WTC11 (cell line): ENCODE measurements at regions not wholly inside any gene's neighbourhood (a gene's known extent, or its start where the extent isn't known, plus 50 kb on each side); places are given as distances from the start of the nearest gene placed in this dataset.

Experiments
- ATAC-seq: fragments of 200-7000 bp; cut with Tn5 transposase; 2 replicates; pipeline ENCODE4 v1.10.0; 2021; ENCODE audit warnings: mild to moderate bottlenecking, moderate library complexity
- CTCF ChIA-PET: fragments of 300-600 bp; sonication (Branson Sonifier 250); formaldehyde crosslinking; loops from one replicate; lab custom pipeline; 2021; ENCODE audit warnings: antibody characterized with exemption; lab: Charles Lee
- POLR2A ChIA-PET: fragments of 350-600 bp; sonication (Branson Sonifier 250); formaldehyde crosslinking; loops from one replicate; lab custom pipeline; 2021; ENCODE audit warnings: antibody characterized with exemption; lab: Charles Lee
- DNase-seq: peaks from one replicate; pipeline ENCODE4 v3.0.0; 2021; ENCODE audit warnings: low spot score
- H3K27ac Mint-ChIP-seq: 2 replicates; pipeline ENCODE4 v1.8.0; 2021; ENCODE audit warnings: mixed read lengths
- H3K27me3 Mint-ChIP-seq: 2 replicates; pipeline ENCODE4 v1.8.0; 2021; ENCODE audit warnings: low read depth, mild to moderate bottlenecking, moderate library complexity, mixed read lengths
- H3K36me3 Mint-ChIP-seq: 2 replicates; pipeline ENCODE4 v1.8.0; 2021; ENCODE audit warnings: mixed read lengths
- H3K4me1 Mint-ChIP-seq: 2 replicates; pipeline ENCODE4 v1.8.0; 2022; ENCODE audit warnings: mixed read lengths
- H3K4me3 Mint-ChIP-seq: 2 replicates; pipeline ENCODE4 v1.8.0; 2021; ENCODE audit warnings: mild to moderate bottlenecking, moderate library complexity, mixed read lengths
- H3K9me3 Mint-ChIP-seq: 2 replicates; pipeline ENCODE4 v1.8.0; 2021; ENCODE audit warnings: mixed read lengths
- ELF4 ChIP-seq: sonication (generic); formaldehyde crosslinking; IDR thresholded peaks from 2 replicates; pipeline ENCODE4 v1.8.1; 2022; ENCODE audit warnings: low read depth, mild to moderate bottlenecking, moderate library complexity, missing genetic modification reagents
- FOXK1 ChIP-seq: sonication (generic); formaldehyde crosslinking; IDR thresholded peaks from 2 replicates; pipeline ENCODE4 v1.8.0; 2022; ENCODE audit warnings: mild to moderate bottlenecking, moderate library complexity, missing genetic modification reagents
- FOXP1 ChIP-seq: sonication (generic); formaldehyde crosslinking; IDR thresholded peaks from 2 replicates; pipeline ENCODE4 v1.8.0; 2022; ENCODE audit warnings: missing genetic modification reagents, mild to moderate bottlenecking, moderate library complexity, borderline replicate concordance
- GRHL2 ChIP-seq: fragments of 250-450 bp; sonication (Bioruptor Pico); IDR thresholded peaks from 2 replicates; pipeline ENCODE4 v1.8.0; 2022; ENCODE audit warnings: mild to moderate bottlenecking, moderate library complexity; ENCODE audit not compliant: insufficient replicate concordance, severe bottlenecking
- HMGA2 ChIP-seq: fragments of 250-450 bp; sonication (Bioruptor Pico); IDR thresholded peaks from 2 replicates; pipeline ENCODE4 v1.4.0; 2021; ENCODE audit warnings: mild to moderate bottlenecking, moderate library complexity
- NFE2L1 ChIP-seq: sonication (generic); formaldehyde crosslinking; IDR thresholded peaks from 2 replicates; pipeline ENCODE4 v1.8.1; 2023; ENCODE audit warnings: missing genetic modification reagents
- NR2C2 ChIP-seq: sonication (generic); formaldehyde crosslinking; IDR thresholded peaks from 2 replicates; pipeline ENCODE4 v1.8.0; 2022; ENCODE audit warnings: mild to moderate bottlenecking, missing genetic modification reagents
- RORB ChIP-seq: fragments of 250-450 bp; sonication (Bioruptor Pico); IDR thresholded peaks from 2 replicates; pipeline ENCODE4 v1.9.0; 2021; ENCODE audit warnings: mild to moderate bottlenecking
- TP53 ChIP-seq: sonication (generic); formaldehyde crosslinking; IDR thresholded peaks from 2 replicates; pipeline ENCODE4 v1.8.1; 2023; ENCODE audit warnings: mild to moderate bottlenecking, missing genetic modification reagents
- ZNF121 ChIP-seq: sonication (generic); formaldehyde crosslinking; IDR thresholded peaks from 2 replicates; pipeline ENCODE4 v1.8.0; 2023; ENCODE audit warnings: missing genetic modification reagents
- ZNF219 ChIP-seq: sonication (generic); formaldehyde crosslinking; IDR thresholded peaks from 2 replicates; pipeline ENCODE4 v1.8.0; 2023; ENCODE audit warnings: missing genetic modification reagents, mild to moderate bottlenecking, borderline replicate concordance
- ZNF416 ChIP-seq: fragments of 250-450 bp; sonication (Bioruptor Pico); IDR thresholded peaks from 2 replicates; pipeline ENCODE4 v1.9.0; 2021; ENCODE audit warnings: mild to moderate bottlenecking, inconsistent platforms
- TF ChIP-seq, protein P1 (sequence below): sonication (generic); formaldehyde crosslinking; IDR thresholded peaks from 2 replicates; pipeline ENCODE4 v1.8.1; 2022; ENCODE audit warnings: low read depth, missing genetic modification reagents, borderline replicate concordance
- TF ChIP-seq, protein P2 (sequence below): sonication (generic); formaldehyde crosslinking; IDR thresholded peaks from 2 replicates; pipeline ENCODE4 v1.8.0; 2023; ENCODE audit warnings: mild to moderate bottlenecking, missing genetic modification reagents
- TF ChIP-seq, protein P3 (sequence below): sonication (generic); formaldehyde crosslinking; IDR thresholded peaks from 2 replicates; pipeline ENCODE4 v1.8.1; 2023; ENCODE audit warnings: mild to moderate bottlenecking, missing genetic modification reagents, borderline replicate concordance
- TF ChIP-seq, protein P4 (sequence below): sonication (generic); formaldehyde crosslinking; IDR thresholded peaks from 2 replicates; pipeline ENCODE4 v1.8.1; 2022; ENCODE audit warnings: missing genetic modification reagents, borderline replicate concordance
- TF ChIP-seq, protein P5 (sequence below): sonication (generic); formaldehyde crosslinking; IDR thresholded peaks from 2 replicates; pipeline ENCODE4 v1.8.0; 2022; ENCODE audit warnings: mild to moderate bottlenecking, missing genetic modification reagents

DNA sequence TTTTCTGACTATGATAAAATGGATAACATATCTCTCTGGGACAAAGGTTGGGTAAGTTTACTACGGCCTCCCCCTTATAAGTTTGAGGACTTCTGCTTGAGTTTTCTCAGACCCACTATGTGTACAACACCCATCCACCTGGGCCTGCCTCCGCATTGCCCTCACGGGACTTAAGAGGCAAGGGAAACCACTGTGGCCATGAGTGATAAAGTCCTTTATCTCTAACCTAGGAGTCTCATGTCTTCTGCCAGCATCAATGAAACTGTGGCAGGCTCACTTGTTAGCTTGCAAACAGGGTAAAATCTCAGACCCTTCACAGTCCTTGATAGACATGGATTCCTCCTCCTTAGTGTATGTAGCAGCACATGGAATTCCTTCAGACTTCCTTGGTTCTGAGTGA lies 173.4 kb upstream of the MYLIP start (continued):
- TF ChIP-seq ZNF219 (CRISPR knock-in tag) (no peak), NFE2L1 (CRISPR knock-in tag) (no peak), FOXK1 (CRISPR knock-in tag) (no peak), HMGA2 (CRISPR knock-in tag) (no peak), RORB (CRISPR knock-in tag) (no peak), GRHL2 (CRISPR knock-in tag) (no peak), FOXP1 (CRISPR knock-in tag) (no peak), ZNF121 (CRISPR knock-in tag) (no peak)
- TF ChIP-seq, protein P1, sequence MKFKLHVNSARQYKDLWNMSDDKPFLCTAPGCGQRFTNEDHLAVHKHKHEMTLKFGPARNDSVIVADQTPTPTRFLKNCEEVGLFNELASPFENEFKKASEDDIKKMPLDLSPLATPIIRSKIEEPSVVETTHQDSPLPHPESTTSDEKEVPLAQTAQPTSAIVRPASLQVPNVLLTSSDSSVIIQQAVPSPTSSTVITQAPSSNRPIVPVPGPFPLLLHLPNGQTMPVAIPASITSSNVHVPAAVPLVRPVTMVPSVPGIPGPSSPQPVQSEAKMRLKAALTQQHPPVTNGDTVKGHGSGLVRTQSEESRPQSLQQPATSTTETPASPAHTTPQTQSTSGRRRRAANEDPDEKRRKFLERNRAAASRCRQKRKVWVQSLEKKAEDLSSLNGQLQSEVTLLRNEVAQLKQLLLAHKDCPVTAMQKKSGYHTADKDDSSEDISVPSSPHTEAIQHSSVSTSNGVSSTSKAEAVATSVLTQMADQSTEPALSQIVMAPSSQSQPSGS (CRISPR knock-in tag) = no peak
- TF ChIP-seq, protein P2, sequence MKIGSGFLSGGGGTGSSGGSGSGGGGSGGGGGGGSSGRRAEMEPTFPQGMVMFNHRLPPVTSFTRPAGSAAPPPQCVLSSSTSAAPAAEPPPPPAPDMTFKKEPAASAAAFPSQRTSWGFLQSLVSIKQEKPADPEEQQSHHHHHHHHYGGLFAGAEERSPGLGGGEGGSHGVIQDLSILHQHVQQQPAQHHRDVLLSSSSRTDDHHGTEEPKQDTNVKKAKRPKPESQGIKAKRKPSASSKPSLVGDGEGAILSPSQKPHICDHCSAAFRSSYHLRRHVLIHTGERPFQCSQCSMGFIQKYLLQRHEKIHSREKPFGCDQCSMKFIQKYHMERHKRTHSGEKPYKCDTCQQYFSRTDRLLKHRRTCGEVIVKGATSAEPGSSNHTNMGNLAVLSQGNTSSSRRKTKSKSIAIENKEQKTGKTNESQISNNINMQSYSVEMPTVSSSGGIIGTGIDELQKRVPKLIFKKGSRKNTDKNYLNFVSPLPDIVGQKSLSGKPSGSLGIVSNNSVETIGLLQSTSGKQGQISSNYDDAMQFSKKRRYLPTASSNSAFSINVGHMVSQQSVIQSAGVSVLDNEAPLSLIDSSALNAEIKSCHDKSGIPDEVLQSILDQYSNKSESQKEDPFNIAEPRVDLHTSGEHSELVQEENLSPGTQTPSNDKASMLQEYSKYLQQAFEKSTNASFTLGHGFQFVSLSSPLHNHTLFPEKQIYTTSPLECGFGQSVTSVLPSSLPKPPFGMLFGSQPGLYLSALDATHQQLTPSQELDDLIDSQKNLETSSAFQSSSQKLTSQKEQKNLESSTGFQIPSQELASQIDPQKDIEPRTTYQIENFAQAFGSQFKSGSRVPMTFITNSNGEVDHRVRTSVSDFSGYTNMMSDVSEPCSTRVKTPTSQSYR (CRISPR knock-in tag) = no peak

DNA sequence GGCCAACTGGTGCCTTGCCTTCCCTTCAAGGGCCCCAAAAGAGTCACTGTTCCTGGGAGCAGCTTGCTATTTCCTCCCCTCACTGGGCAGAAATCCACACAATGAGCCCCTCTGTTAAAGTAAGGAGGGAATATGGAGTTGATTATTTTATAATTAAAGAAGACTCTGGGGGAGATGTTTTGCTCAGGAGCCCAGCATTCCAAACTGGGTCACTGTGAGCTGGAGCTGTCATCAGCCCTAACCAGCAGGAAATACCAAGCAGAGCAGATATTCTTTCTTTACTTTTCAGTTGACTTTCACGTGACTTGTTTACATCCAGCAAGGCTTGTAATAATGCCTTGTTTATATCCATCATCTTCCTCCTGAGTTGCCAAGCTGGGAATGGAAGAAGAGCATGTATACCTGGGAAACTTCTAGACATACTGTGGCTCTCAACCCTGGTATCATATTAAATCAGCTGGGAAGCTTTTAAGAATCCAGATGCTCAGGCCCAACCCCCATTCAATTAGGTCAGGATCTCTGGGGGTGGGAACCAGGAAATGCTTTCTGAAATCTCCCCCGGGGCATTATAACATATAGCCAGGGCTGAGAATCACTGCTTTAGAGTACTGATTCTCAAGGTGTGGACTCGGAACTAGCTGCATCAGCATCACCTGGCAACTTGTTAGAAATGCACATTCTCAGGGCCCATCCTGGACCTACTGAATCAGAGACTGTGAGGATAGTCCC lies 175.6 kb upstream of the MYLIP start:
- DNase-seq (no peak), ATAC-seq (no peak)
- CTCF ChIA-PET = interaction anchor here (1.0 kb wide), 2 partner anchors 60 to 262 kb away, joined by 3 read pairs; no protein-coding TSS in a partner anchor
- Mint-ChIP-seq H3K27ac (no peak overlapping the region), H3K4me1 (peaks cover 72% of the 10 kb centered on the region), H3K4me3 (no peak overlapping the region), H3K36me3 (no peaks in the 10 kb centered on the region), H3K9me3 (no peaks in the 10 kb centered on the region), H3K27me3 (no peaks in the 10 kb centered on the region)
- TF ChIP-seq ELF4 (CRISPR knock-in tag) (no peak), NR2C2 (CRISPR knock-in tag) (no peak), ZNF416 (CRISPR knock-in tag) (no peak), TP53 (no peak)
- TF ChIP-seq, protein P3, sequence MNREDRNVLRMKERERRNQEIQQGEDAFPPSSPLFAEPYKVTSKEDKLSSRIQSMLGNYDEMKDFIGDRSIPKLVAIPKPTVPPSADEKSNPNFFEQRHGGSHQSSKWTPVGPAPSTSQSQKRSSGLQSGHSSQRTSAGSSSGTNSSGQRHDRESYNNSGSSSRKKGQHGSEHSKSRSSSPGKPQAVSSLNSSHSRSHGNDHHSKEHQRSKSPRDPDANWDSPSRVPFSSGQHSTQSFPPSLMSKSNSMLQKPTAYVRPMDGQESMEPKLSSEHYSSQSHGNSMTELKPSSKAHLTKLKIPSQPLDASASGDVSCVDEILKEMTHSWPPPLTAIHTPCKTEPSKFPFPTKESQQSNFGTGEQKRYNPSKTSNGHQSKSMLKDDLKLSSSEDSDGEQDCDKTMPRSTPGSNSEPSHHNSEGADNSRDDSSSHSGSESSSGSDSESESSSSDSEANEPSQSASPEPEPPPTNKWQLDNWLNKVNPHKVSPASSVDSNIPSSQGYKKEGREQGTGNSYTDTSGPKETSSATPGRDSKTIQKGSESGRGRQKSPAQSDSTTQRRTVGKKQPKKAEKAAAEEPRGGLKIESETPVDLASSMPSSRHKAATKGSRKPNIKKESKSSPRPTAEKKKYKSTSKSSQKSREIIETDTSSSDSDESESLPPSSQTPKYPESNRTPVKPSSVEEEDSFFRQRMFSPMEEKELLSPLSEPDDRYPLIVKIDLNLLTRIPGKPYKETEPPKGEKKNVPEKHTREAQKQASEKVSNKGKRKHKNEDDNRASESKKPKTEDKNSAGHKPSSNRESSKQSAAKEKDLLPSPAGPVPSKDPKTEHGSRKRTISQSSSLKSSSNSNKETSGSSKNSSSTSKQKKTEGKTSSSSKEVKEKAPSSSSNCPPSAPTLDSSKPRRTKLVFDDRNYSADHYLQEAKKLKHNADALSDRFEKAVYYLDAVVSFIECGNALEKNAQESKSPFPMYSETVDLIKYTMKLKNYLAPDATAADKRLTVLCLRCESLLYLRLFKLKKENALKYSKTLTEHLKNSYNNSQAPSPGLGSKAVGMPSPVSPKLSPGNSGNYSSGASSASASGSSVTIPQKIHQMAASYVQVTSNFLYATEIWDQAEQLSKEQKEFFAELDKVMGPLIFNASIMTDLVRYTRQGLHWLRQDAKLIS = no peak
- TF ChIP-seq, protein P4, sequence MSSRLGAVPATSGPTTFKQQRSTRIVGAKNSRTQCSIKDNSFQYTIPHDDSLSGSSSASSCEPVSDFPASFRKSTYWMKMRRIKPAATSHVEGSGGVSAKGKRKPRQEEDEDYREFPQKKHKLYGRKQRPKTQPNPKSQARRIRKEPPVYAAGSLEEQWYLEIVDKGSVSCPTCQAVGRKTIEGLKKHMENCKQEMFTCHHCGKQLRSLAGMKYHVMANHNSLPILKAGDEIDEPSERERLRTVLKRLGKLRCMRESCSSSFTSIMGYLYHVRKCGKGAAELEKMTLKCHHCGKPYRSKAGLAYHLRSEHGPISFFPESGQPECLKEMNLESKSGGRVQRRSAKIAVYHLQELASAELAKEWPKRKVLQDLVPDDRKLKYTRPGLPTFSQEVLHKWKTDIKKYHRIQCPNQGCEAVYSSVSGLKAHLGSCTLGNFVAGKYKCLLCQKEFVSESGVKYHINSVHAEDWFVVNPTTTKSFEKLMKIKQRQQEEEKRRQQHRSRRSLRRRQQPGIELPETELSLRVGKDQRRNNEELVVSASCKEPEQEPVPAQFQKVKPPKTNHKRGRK = no peak
- TF ChIP-seq, protein P5, sequence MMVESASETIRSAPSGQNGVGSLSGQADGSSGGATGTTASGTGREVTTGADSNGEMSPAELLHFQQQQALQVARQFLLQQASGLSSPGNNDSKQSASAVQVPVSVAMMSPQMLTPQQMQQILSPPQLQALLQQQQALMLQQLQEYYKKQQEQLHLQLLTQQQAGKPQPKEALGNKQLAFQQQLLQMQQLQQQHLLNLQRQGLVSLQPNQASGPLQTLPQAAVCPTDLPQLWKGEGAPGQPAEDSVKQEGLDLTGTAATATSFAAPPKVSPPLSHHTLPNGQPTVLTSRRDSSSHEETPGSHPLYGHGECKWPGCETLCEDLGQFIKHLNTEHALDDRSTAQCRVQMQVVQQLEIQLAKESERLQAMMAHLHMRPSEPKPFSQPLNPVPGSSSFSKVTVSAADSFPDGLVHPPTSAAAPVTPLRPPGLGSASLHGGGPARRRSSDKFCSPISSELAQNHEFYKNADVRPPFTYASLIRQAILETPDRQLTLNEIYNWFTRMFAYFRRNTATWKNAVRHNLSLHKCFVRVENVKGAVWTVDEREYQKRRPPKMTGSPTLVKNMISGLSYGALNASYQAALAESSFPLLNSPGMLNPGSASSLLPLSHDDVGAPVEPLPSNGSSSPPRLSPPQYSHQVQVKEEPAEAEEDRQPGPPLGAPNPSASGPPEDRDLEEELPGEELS (CRISPR knock-in tag) = no peak
- TF ChIP-seq, protein P1 (CRISPR knock-in tag) = no peak
- POLR2A ChIA-PET = no interaction called here
